A549 (cell line): ENCODE measurements at regions not wholly inside any gene's neighbourhood (a gene's known extent, or its start where the extent isn't known, plus 50 kb on each side); places are given as distances from the start of the nearest gene placed in this dataset.
A peak's percentile ranks its signal among the peaks of the same experiment; 100 is the strongest.

Source experiments
- ATAC-seq, 2 experiments: fragments of 200-7000 bp in 1 of 2; fragments of >200 bp in 1 of 2; cut with Nextera tagmentation in 1 of 2; cut with Tn5 transposase in 1 of 2; 3 replicates each; pipeline versions ENCODE4 v1.8.0 to v1.9.1; 2018 to 2020; ENCODE audit warnings: mild to moderate bottlenecking in 1 of 2, moderate library complexity in 1 of 2
- CTCF ChIA-PET: fragments of 300-600 bp; sonication (Branson Sonifier 250); formaldehyde crosslinking; extraction: SDS; loops from one replicate; lab custom pipeline; 2021; ENCODE audit warnings: antibody characterized with exemption, inconsistent platforms; lab: Yijun Ruan, JAX
- POLR2A ChIA-PET: fragments of 350-600 bp; formaldehyde crosslinking; extraction: SDS; loops from one replicate; lab custom pipeline; 2021; ENCODE audit warnings: antibody characterized with exemption, inconsistent platforms; lab: Yijun Ruan, JAX
- DNase-seq, 2 experiments: peaks; one replicate each; pipeline versions ENCODE4 v3.0.0 to v3.0.0-alpha.2; 2011 to 2016; ENCODE audit warnings: low read depth in 1 of 2, low spot score in 1 of 2
- FAIRE-seq: peaks from 2 replicates; lab custom pipeline; 2011; peaks lifted over from hg19 to GRCh38; lab: Jason Lieb, UNC
- H3K27ac ChIP-seq, 2 experiments: fragments of >200 bp; sonication (Bioruptor Twin); formaldehyde crosslinking; 3 replicates each; pipeline ENCODE4 v1.5.1; 2016 to 2017
- H3K4me1 ChIP-seq: fragments of >200 bp; sonication (Bioruptor Twin); formaldehyde crosslinking; 3 replicates; pipeline ENCODE4 v1.6.1; 2016
- H3K4me2 ChIP-seq: fragments of >200 bp; sonication (Bioruptor Twin); formaldehyde crosslinking; 3 replicates; pipeline ENCODE4 v1.6.1; 2016
- H3K4me3 ChIP-seq: fragments of >200 bp; sonication (Bioruptor Twin); formaldehyde crosslinking; 3 replicates; pipeline ENCODE4 v1.5.1; 2016
- H3K9me3 ChIP-seq: fragments of >200 bp; sonication (Bioruptor Twin); formaldehyde crosslinking; 3 replicates; pipeline ENCODE4 v1.6.1; 2016
- ATOH8 ChIP-seq: fragments of 250-450 bp; sonication (Bioruptor Pico); IDR thresholded peaks from 2 replicates; pipeline ENCODE4 v1.5.0; 2020; ENCODE audit warnings: low read depth, mild to moderate bottlenecking, moderate library complexity
- BCL3 ChIP-seq: fragments of >200 bp; sonication (Bioruptor Twin); formaldehyde crosslinking; IDR thresholded peaks from 3 replicates; pipeline ENCODE4 v1.6.1; 2016
- BHLHE40 ChIP-seq: IDR thresholded peaks from 2 replicates; pipeline ENCODE4 v1.6.1; 2012; ENCODE audit warnings: low read depth, low read length, inconsistent platforms
- CHD2 ChIP-seq: fragments of 150-350 bp; IDR thresholded peaks from 2 replicates; pipeline ENCODE4 v1.6.1; 2014; ENCODE audit warnings: low read length; ENCODE audit not compliant: partially characterized antibody
- CHD4 ChIP-seq: fragments of 200-600 bp; sonication (generic); IDR thresholded peaks from 2 replicates; pipeline ENCODE4 v1.6.1; 2016; ENCODE audit warnings: antibody characterized with exemption, mild to moderate bottlenecking, borderline replicate concordance
- CTCF ChIP-seq: fragments of >200 bp; sonication (Bioruptor Twin); formaldehyde crosslinking; IDR thresholded peaks from 3 replicates; pipeline ENCODE4 v1.5.1; 2016
- EHMT2 ChIP-seq: fragments of 200-600 bp; sonication (generic); IDR thresholded peaks from 2 replicates; pipeline ENCODE4 v1.6.1; 2016; ENCODE audit warnings: antibody characterized with exemption, low read depth, mild to moderate bottlenecking, moderate library complexity
- EP300 ChIP-seq, 2 experiments: fragments of >200 bp; sonication (Bioruptor Twin); formaldehyde crosslinking; IDR thresholded peaks; 2 replicates in 1 of 2; 3 replicates in 1 of 2; pipeline ENCODE4 v1.6.1; 2016 to 2017
- FOSL2 ChIP-seq, 2 experiments: fragments of 450-650 bp in 1 of 2; fragments of >200 bp in 1 of 2; sonication (Bioruptor Twin) in 1 of 2; formaldehyde crosslinking; IDR thresholded peaks; 2 replicates each; pipeline versions ENCODE4 v1.5.0 to v1.6.1; 2016 to 2020; ENCODE audit warnings: mild to moderate bottlenecking in 1 of 2, moderate library complexity in 1 of 2
- FOXS1 ChIP-seq: fragments of 250-450 bp; sonication (Bioruptor Pico); IDR thresholded peaks from 2 replicates; pipeline ENCODE4 v1.5.0; 2020; ENCODE audit warnings: mild to moderate bottlenecking, moderate library complexity
- HES2 ChIP-seq: fragments of >200 bp; sonication (Bioruptor Twin); formaldehyde crosslinking; IDR thresholded peaks from 2 replicates; pipeline ENCODE4 v1.6.1; 2016
- HOXB13 ChIP-seq: fragments of 250-450 bp; sonication (Bioruptor Pico); IDR thresholded peaks from 2 replicates; pipeline ENCODE4 v1.5.0; 2020; ENCODE audit warnings: low read depth, mild to moderate bottlenecking, moderate library complexity
- HOXB5 ChIP-seq: fragments of 250-450 bp; sonication (Bioruptor Pico); IDR thresholded peaks from 2 replicates; pipeline ENCODE4 v1.5.0; 2020; ENCODE audit warnings: mild to moderate bottlenecking, moderate library complexity
- NR3C1 ChIP-seq: fragments of >200 bp; sonication (Bioruptor Twin); formaldehyde crosslinking; IDR thresholded peaks from 3 replicates; pipeline ENCODE4 v1.6.1; 2017
- POLR2AphosphoS2 ChIP-seq: conservative IDR thresholded peaks from 2 replicates; pipeline ENCODE4 v1.6.1; 2012; ENCODE audit warnings: low read length, improper control_type of control experiment, inconsistent platforms
- RAD21 ChIP-seq, 2 experiments: fragments of >200 bp in 1 of 2; sonication (Bioruptor Twin) in 1 of 2; formaldehyde crosslinking in 1 of 2; IDR thresholded peaks in 1 of 2; conservative IDR thresholded peaks in 1 of 2; 2 replicates in 1 of 2; 3 replicates in 1 of 2; pipeline ENCODE4 v1.6.1; 2012 to 2018; ENCODE audit warnings: inconsistent platforms in 1 of 2
- REST ChIP-seq: fragments of 200-600 bp; sonication (generic); IDR thresholded peaks from 2 replicates; pipeline ENCODE4 v1.6.1; 2016; ENCODE audit warnings: antibody characterized with exemption, mild to moderate bottlenecking, moderate library complexity
- SREBF2 ChIP-seq: fragments of 450-650 bp; IDR thresholded peaks from 2 replicates; pipeline ENCODE4 v1.6.1; 2014; ENCODE audit warnings: mild to moderate bottlenecking, moderate library complexity
- TP53 ChIP-seq: fragments of 250-450 bp; sonication (Bioruptor Pico); IDR thresholded peaks from 2 replicates; pipeline ENCODE4 v1.5.0; 2021; ENCODE audit warnings: mild to moderate bottlenecking, moderate library complexity
- ZSCAN20 ChIP-seq: fragments of 250-450 bp; sonication (Bioruptor Pico); IDR thresholded peaks from 2 replicates; pipeline ENCODE4 v1.8.0; 2022; ENCODE audit warnings: mild to moderate bottlenecking, moderate library complexity
- WGBS: methylation state at CpG from one replicate; pipeline ENCODE4 v1.1.6; 2017; ENCODE audit errors: missing lambda C conversion rate; 5-methylcytosine and 5-hydroxymethylcytosine counted together

GRCh38 chr2:17445744-17446143 lies 72.5 kb downstream of the RAD51AP2 start:
- Histone ChIP-seq H3K4me1 (no peaks in the 10 kb centered on the region), H3K4me3 (no peak overlapping the region), H3K9me3 (no peaks in the 10 kb centered on the region), H3K27ac (no peak overlapping the region), H3K4me2 (no peak overlapping the region)
- ATAC-seq, result no peak
- ChIA-PET CTCF (no interaction called here), POLR2A (no interaction called here)
- no peak for FAIRE-seq
- TF ChIP-seq ZSCAN20 (no peak), ATOH8 (no peak), HOXB13 (no peak), BCL3 (no peak), CHD4 (no peak), FOXS1 (no peak), HOXB5 (CRISPR knock-in tag) (no peak), RAD21 (conservative IDR thresholded peaks at IDR 0.05 in 1 of 2, IDR thresholded peaks at IDR 0.05 in 1 of 2) (no peak), HES2 (no peak), CTCF (no peak), SREBF2 (no peak), POLR2AphosphoS2 (no peak), NR3C1 (no peak), BHLHE40 (no peak), CHD2 (no peak), TP53 (no peak), EP300 (IDR thresholded peaks at IDR 0.05) (no peak), REST (no peak)
- no peak for DNase-seq
- no CpG with 5 or more reads among the region's 1 CpG for WGBS

GRCh38 chr2:17442334-17442733 lies 75.9 kb downstream of the RAD51AP2 start:
- FAIRE-seq, result no peak
- no peak for ATAC-seq
- WGBS, result 53% methylated on average over 2 of the region's 2 CpGs

More at GRCh38 chr2:17442334-17442733, 75.9 kb downstream of the RAD51AP2 start:
- H3K4me1 ChIP-seq, result no peaks in the 10 kb centered on the region
- POLR2A ChIA-PET, result no interaction called here
- no peak overlapping the region for H3K4me2 ChIP-seq
- DNase-seq, result no peak
- no peak for TF ChIP-seq EHMT2
- TF ChIP-seq FOSL2 (IDR thresholded peaks at IDR 0.05), result no peak
- peak; percentile 7; the same call in 1 of the 2 replicates for TF ChIP-seq FOSL2 (CRISPR knock-in tag; IDR thresholded peaks at IDR 0.05)
- TF ChIP-seq, all 56 proteins: peak for 1
- H3K27ac ChIP-seq, result no peak overlapping the region
- H3K9me3 ChIP-seq, result no peaks in the 10 kb centered on the region
- no peak overlapping the region for H3K4me3 ChIP-seq
- CTCF ChIA-PET, result no interaction called here
